Fibroblast of lung (primary cell): ENCODE measurements at regions not wholly inside any gene's neighbourhood (a gene's known extent, or its start where the extent isn't known, plus 50 kb on each side); places are given as distances from the start of the nearest gene placed in this dataset.

Experiments
- DNase-seq, 2 donors: peaks; one replicate each; pipeline versions ENCODE4 v3.0.0 to v3.0.0-alpha.2; 2010; ENCODE audit warnings: low read depth in 2 of 2
- H2AFZ ChIP-seq: 2 replicates; pipeline ENCODE4 v1.5.1; 2012; ENCODE audit warnings: low read length, control low read depth, inconsistent platforms
- H3K27ac ChIP-seq: 2 replicates; pipeline ENCODE4 v1.5.1; 2011; ENCODE audit warnings: low read length, control low read depth; ENCODE audit not compliant: insufficient read depth
- H3K27me3 ChIP-seq: 2 replicates; pipeline ENCODE4 v1.5.1; 2011; ENCODE audit warnings: mild to moderate bottlenecking, low read length; ENCODE audit not compliant: control insufficient read depth, insufficient read depth
- H3K36me3 ChIP-seq: 2 replicates; pipeline ENCODE4 v1.5.1; 2011; ENCODE audit warnings: low read length; ENCODE audit not compliant: control insufficient read depth, insufficient read depth
- H3K4me1 ChIP-seq: 2 replicates; pipeline ENCODE4 v1.5.1; 2011; ENCODE audit warnings: low read length; ENCODE audit not compliant: control insufficient read depth, insufficient read depth; ENCODE audit errors: extremely low read depth
- H3K4me2 ChIP-seq: 2 replicates; pipeline ENCODE4 v1.5.1; 2011; ENCODE audit warnings: low read length, control low read depth; ENCODE audit not compliant: insufficient read depth; ENCODE audit errors: extremely low read depth
- H3K4me3 ChIP-seq, 4 experiments: fragments of 200-600 bp in 1 of 4; sonication (generic) in 1 of 4; replicated peaks in 1 of 4; 2 replicates each; pipeline ENCODE4 v1.5.1; 2011 to 2016; ENCODE audit warnings: low read length in 4 of 4, low read depth in 3 of 4, mild to moderate bottlenecking in 3 of 4, control low read depth in 2 of 4, inconsistent platforms in 1 of 4, mixed read lengths in 1 of 4; ENCODE audit not compliant: insufficient read depth in 1 of 4; ENCODE audit errors: control extremely low read depth in 1 of 4
- H3K79me2 ChIP-seq: 2 replicates; pipeline ENCODE4 v1.5.1; 2012; ENCODE audit warnings: mild to moderate bottlenecking, low read length, inconsistent platforms; ENCODE audit not compliant: control insufficient read depth, insufficient read depth
- H3K9ac ChIP-seq: 2 replicates; pipeline ENCODE4 v1.5.1; 2011; ENCODE audit warnings: mild to moderate bottlenecking, low read length, control low read depth; ENCODE audit not compliant: insufficient read depth
- H3K9me3 ChIP-seq: 2 replicates; pipeline ENCODE4 v1.5.1; 2012; ENCODE audit warnings: low read depth, low read length; ENCODE audit not compliant: control insufficient read depth, insufficient read depth
- H4K20me1 ChIP-seq: 2 replicates; pipeline ENCODE4 v1.5.1; 2011; ENCODE audit warnings: low read length; ENCODE audit not compliant: control insufficient read depth, insufficient read depth; ENCODE audit errors: extremely low read depth
- EZH2 ChIP-seq: IDR thresholded peaks from 2 replicates; pipeline ENCODE4 v1.5.1; 2012; ENCODE audit warnings: low read length, control low read depth, mild to moderate bottlenecking; ENCODE audit errors: missing control alignments
- TF ChIP-seq, protein P1 (sequence below), 2 donors: IDR thresholded peaks in 1 of 2; conservative IDR thresholded peaks in 1 of 2; 1 replicate in 1 of 2; 2 replicates in 1 of 2; pipeline ENCODE4 v1.5.1; 2011 to 2012; ENCODE audit warnings: low read length in 2 of 2, control low read depth in 1 of 2, inconsistent platforms in 1 of 2, low read depth in 1 of 2, mild to moderate bottlenecking in 1 of 2

- Histone ChIP-seq H3K79me2 (no peaks in the 10 kb centered on the region), H3K9me3 (no peaks in the 10 kb centered on the region), H3K27ac (no peak overlapping the region), H3K4me1 (no peaks in the 10 kb centered on the region), H2AFZ (no peak overlapping the region), H3K9ac (no peak overlapping the region), H3K4me2 (no peak overlapping the region), H3K27me3 (no peaks in the 10 kb centered on the region), H3K36me3 (no peaks in the 10 kb centered on the region), H4K20me1 (no peaks in the 10 kb centered on the region), H3K4me3 (no peak overlapping the region)
- no peak for TF ChIP-seq EZH2
- TF ChIP-seq, protein P1, sequence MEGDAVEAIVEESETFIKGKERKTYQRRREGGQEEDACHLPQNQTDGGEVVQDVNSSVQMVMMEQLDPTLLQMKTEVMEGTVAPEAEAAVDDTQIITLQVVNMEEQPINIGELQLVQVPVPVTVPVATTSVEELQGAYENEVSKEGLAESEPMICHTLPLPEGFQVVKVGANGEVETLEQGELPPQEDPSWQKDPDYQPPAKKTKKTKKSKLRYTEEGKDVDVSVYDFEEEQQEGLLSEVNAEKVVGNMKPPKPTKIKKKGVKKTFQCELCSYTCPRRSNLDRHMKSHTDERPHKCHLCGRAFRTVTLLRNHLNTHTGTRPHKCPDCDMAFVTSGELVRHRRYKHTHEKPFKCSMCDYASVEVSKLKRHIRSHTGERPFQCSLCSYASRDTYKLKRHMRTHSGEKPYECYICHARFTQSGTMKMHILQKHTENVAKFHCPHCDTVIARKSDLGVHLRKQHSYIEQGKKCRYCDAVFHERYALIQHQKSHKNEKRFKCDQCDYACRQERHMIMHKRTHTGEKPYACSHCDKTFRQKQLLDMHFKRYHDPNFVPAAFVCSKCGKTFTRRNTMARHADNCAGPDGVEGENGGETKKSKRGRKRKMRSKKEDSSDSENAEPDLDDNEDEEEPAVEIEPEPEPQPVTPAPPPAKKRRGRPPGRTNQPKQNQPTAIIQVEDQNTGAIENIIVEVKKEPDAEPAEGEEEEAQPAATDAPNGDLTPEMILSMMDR (conservative IDR thresholded peaks at IDR 0.05 in 1 of 2, IDR thresholded peaks at IDR 0.05 in 1 of 2; ENCODE audit: low read depth in 1 of 2, low read length in 2 of 2), result no peak
- DNase-seq, result no peak
These were observed 112.3 kb upstream of the RPS6KA2 start for GRCh38 chr6:166739117-166739975.

GRCh38 chr6:166738386-166739116 is 111.5 kb upstream of the RPS6KA2 start:
- Histone ChIP-seq H3K79me2 (no peaks in the 10 kb centered on the region), H3K4me2 (no peak overlapping the region), H3K27me3 (no peaks in the 10 kb centered on the region), H3K9ac (no peak overlapping the region), H3K36me3 (no peaks in the 10 kb centered on the region), H4K20me1 (no peaks in the 10 kb centered on the region), H3K27ac (no peak overlapping the region), H2AFZ (no peak overlapping the region), H3K9me3 (no peaks in the 10 kb centered on the region), H3K4me1 (no peaks in the 10 kb centered on the region), H3K4me3 (no peak overlapping the region)
- no peak for DNase-seq
- TF ChIP-seq, protein P1 (conservative IDR thresholded peaks at IDR 0.05 in 1 of 2, IDR thresholded peaks at IDR 0.05 in 1 of 2; ENCODE audit: low read depth in 1 of 2, low read length in 2 of 2), result no peak
- TF ChIP-seq EZH2, result no peak

DNA sequence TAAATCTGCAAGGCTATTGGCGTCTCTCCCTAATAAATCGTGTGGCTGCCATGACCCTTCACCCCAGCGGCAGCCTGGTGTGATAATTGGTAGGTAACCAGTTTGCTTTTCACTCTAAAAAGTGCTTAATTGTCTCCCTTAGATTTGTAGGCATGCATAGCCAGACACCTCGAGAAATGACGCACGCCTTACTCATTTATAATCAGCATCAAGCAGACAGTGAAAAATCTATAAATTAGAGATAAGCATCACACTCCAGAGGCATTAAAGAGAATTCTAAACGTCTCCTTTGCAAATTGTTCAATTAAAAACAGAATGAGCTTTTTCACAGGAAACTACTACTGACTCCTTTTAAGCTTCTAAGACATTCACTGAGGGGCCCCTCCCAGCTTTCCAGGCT is 110.2 kb upstream of the RPS6KA2 start:
- H3K9me3 ChIP-seq, result no peaks in the 10 kb centered on the region
- H3K79me2 ChIP-seq, result no peaks in the 10 kb centered on the region
- no peak overlapping the region for H3K4me3 ChIP-seq
- no peak overlapping the region for H3K27ac ChIP-seq
- H3K4me2 ChIP-seq, result no peak overlapping the region
- H3K4me1 ChIP-seq, result no peaks in the 10 kb centered on the region
- H3K27me3 ChIP-seq, result no peaks in the 10 kb centered on the region
- TF ChIP-seq, protein P1 (conservative IDR thresholded peaks at IDR 0.05 in 1 of 2, IDR thresholded peaks at IDR 0.05 in 1 of 2; ENCODE audit: low read depth in 1 of 2, low read length in 2 of 2), result no peak
- H3K9ac ChIP-seq, result no peak overlapping the region
- H2AFZ ChIP-seq, result no peak overlapping the region
- no peaks in the 10 kb centered on the region for H4K20me1 ChIP-seq
- peak in 1 of 2 donors; percentile 63 for DNase-seq
- no peaks in the 10 kb centered on the region for H3K36me3 ChIP-seq
